ENCODE measurements at regions not wholly inside any gene's neighbourhood (a gene's known extent, or its start where the extent isn't known, plus 50 kb on each side); places are given as distances from the start of the nearest gene placed in this dataset.
A peak's percentile ranks its signal among the peaks of the same experiment; 100 is the strongest.

DNA sequence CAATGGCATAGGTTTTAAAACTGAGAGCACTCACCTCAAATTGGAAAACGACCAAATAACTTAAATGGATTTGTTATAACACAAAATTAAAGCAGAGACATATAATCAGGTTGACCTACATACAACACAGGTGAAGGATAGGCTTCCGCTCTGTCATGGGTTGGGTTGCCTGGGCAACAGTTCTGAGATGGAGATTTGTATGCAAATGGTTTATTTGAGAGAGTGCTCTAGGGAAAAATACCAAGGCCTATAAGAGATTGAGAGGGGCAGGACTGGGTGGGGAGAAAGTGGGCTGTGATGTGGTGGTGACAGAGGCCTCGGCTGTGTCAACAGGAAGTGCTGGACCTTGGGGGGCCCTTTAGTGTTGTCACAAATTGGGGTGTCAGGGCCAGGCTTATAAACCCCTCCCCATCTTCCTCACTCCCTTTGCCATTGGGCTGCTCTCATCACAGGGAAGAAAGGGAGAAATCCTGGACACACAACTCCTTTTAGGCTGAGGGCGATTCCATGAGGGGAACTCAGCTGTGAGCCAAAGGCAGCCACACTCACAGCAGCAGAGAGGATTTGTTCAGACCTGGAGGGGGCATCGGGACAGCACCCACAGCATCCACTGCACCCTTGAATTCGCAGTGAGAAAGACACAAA is 105.4 kb upstream of the LYZL1 start:
- H3K27ac ChIP-seq: no peak overlapping the region
- no peak for TF ChIP-seq ZFX (IDR thresholded peaks at IDR 0.05)
- TF ChIP-seq, protein P1, sequence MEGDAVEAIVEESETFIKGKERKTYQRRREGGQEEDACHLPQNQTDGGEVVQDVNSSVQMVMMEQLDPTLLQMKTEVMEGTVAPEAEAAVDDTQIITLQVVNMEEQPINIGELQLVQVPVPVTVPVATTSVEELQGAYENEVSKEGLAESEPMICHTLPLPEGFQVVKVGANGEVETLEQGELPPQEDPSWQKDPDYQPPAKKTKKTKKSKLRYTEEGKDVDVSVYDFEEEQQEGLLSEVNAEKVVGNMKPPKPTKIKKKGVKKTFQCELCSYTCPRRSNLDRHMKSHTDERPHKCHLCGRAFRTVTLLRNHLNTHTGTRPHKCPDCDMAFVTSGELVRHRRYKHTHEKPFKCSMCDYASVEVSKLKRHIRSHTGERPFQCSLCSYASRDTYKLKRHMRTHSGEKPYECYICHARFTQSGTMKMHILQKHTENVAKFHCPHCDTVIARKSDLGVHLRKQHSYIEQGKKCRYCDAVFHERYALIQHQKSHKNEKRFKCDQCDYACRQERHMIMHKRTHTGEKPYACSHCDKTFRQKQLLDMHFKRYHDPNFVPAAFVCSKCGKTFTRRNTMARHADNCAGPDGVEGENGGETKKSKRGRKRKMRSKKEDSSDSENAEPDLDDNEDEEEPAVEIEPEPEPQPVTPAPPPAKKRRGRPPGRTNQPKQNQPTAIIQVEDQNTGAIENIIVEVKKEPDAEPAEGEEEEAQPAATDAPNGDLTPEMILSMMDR (conservative IDR thresholded peaks at IDR 0.05): no peak

DNA sequence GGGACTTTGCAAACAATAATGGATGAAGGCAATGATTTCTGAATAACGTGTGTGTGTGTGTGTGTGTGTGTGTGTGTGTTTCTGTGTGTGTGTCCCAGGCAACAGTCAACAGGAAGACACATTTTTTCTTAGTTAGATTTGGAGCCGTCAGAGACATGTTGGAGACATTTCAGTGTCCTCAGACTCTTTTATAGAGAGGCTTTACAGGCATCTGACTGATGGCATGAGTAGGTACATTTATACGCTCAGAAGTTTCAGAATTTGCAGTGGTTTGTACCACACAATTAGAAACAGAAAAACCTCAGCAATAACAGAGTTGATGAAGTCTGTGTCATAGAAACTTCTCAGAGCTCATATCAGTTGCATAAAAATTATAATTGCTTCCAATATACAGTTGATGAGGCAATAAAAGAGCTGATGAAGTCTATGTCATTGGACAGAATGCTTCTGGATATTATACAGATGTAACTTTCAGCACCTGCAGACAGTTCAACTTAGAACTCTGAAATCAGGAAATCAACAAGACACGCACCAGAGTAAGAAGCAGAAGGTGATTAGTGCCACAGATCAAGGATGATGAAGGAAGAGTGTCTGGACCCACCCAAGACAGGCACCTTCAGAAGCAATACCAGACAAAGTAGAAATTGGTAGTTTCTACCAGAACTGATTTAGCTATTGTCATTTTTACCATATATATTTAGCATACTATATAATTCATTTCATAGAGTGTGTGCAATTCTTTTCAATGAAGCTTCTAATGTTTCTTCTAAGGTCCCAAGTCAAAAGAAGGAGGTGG is 104.5 kb upstream of the LYZL1 start:
- TF ChIP-seq ZFX (IDR thresholded peaks at IDR 0.05): no peak
- TF ChIP-seq, protein P1 (conservative IDR thresholded peaks at IDR 0.05): no peak
- H3K27ac ChIP-seq: no peak overlapping the region

DNA sequence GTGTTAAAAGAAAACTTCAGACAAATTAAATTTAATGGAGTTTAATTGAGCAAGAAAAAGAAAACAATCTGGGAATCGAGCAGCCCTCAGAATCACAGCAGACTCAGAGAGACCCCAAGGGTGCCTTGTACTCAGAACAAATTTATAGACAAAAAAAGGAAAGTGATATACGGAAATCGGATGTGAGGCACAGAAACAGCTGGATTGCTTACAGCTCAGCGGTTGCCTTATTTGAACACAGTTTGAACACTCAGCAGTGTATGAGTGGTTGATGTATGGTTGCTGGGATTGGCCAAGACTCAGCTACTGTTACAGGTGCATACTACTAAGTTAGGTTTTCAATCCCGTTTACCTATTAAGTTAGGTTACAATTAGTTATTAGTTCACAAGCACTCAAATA is 103.8 kb upstream of the LYZL1 start:
- no peak overlapping the region for H3K27ac ChIP-seq
- TF ChIP-seq, protein P1 (conservative IDR thresholded peaks at IDR 0.05): no peak
- TF ChIP-seq ZFX (IDR thresholded peaks at IDR 0.05): no peak

DNA sequence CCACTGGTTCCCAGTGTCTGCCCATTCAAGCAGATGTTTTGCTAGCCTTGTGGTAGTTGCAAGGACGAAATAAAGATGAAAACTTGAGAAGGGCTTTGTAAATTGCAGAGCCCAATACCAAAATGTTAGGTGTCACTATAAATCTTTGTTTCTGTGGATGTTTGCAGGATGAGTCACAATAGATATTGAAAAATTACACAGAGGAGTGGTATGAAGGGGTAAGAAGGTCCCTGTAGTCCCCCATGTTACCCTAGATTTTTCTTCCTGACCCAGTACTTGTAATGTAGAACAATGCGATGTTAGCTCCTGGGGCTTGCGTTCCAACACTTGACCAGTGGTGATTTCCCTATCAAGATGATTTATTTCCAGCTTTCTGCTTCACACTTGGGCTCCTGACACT is 102.6 kb upstream of the LYZL1 start:
- H3K27ac ChIP-seq: no peak overlapping the region
- TF ChIP-seq, protein P1 (conservative IDR thresholded peaks at IDR 0.05): no peak
- no peak for TF ChIP-seq ZFX (IDR thresholded peaks at IDR 0.05)

DNA sequence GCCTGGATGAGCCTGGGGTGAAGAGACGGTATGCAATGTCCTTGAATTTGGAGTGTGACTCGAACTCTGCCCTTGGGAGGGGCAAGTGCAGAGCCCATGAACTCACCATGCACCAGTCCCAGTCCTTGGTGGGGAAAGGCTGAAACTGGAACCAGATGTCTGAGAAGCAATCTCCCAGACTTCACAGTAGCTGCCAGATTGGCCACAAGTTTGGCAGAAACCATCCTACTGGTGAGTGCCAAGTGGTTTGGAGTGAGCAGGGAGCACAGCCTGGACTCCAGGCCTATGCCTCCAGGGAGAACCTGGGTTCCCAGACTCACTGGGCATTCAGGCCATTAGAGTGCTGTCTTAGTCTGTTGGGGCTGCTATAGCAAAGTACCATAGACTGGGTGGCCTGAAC is 99.6 kb upstream of the LYZL1 start:
- TF ChIP-seq, protein P1 (conservative IDR thresholded peaks at IDR 0.05): no peak
- TF ChIP-seq ZFX (IDR thresholded peaks at IDR 0.05): no peak

DNA sequence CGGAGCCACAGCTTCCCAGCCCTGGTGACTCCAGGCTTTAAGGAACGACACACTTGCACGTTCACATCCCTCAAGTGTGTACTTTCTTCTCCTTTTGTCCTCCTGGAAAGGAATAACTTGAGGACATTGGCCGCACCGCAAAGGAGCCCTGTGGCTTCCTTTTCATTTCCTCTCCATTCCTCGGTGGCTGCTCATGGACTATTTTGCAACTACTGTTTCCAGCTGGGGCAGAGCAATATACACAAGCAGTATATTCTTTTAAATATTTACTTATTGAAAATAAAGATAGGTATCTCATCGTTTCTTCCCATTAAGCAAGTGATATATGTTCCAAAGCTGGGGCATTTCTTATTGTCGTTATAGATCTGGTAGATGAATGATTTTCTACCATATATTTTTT is 97.2 kb upstream of the LYZL1 start:
- no peak for TF ChIP-seq ZFX (IDR thresholded peaks at IDR 0.05)
- TF ChIP-seq, protein P1 (conservative IDR thresholded peaks at IDR 0.05): no peak
- peak overlapping the region; percentile 50 for H3K27ac ChIP-seq

More for the DNA sequence above, 99.6 kb upstream of the LYZL1 start:
- H3K27ac ChIP-seq: no peak overlapping the region

DNA sequence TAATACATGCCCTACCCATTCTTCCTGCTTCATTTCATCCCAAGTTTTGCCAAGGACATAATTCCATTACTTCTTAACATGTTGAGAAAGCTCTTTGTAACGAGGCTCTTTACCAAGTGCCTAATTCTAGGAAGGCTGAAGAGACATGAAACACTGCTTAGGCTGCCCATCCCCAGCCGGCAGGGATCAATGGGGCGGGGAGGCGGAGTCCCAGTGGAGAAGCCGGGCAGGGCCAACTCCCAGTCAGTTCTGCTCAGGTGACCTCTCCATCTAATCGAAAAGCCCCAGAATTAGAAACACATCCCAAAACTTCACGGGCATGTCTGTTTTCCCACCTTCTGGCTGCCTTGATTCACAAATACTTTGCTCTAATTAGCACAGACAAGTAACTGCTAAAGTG is 89.5 kb upstream of the LYZL1 start:
- H3K27ac ChIP-seq: no peak overlapping the region
- no peak for TF ChIP-seq ZFX (IDR thresholded peaks at IDR 0.05)
- TF ChIP-seq, protein P1 (conservative IDR thresholded peaks at IDR 0.05): no peak
